ENCODE measurements at regions not wholly inside any gene's neighbourhood (a gene's known extent, or its start where the extent isn't known, plus 50 kb on each side); places are given as distances from the start of the nearest gene placed in this dataset.
"Not testable (repeated sequence)": the region's sequence is repeated elsewhere in the genome, so short reads cannot be mapped to it uniquely, and the experiment has no call there.

DNA sequence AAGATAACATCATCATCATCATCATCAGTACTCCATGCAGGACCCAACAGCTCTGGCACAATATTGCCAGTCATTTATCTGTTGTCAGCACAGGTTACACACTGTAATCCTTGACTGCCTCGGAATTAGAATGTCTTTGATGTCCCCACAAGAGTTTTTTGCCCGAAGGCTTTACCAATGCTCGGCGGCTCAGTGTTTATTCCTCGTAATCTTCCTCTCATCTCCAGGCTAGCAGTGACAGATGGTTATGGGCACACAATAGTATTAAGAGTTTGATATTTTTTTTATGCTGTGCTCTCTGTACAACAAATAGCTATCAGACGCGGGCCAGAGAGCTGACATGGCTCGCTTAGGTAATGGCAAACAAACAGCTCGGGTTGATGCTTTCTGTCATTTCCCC lies 515.2 kb downstream of the ZEB2 start:
- DNase-seq (ENCODE audit: low spot score): no peak
- H3K4me1 Mint-ChIP-seq (ENCODE audit: low read depth): no peaks in the 10 kb centered on the region
- TF ChIP-seq, protein P1, sequence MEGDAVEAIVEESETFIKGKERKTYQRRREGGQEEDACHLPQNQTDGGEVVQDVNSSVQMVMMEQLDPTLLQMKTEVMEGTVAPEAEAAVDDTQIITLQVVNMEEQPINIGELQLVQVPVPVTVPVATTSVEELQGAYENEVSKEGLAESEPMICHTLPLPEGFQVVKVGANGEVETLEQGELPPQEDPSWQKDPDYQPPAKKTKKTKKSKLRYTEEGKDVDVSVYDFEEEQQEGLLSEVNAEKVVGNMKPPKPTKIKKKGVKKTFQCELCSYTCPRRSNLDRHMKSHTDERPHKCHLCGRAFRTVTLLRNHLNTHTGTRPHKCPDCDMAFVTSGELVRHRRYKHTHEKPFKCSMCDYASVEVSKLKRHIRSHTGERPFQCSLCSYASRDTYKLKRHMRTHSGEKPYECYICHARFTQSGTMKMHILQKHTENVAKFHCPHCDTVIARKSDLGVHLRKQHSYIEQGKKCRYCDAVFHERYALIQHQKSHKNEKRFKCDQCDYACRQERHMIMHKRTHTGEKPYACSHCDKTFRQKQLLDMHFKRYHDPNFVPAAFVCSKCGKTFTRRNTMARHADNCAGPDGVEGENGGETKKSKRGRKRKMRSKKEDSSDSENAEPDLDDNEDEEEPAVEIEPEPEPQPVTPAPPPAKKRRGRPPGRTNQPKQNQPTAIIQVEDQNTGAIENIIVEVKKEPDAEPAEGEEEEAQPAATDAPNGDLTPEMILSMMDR (IDR thresholded peaks at IDR 0.05): no peak
- H3K9me3 Mint-ChIP-seq (ENCODE audit: low read depth): no peaks in the 10 kb centered on the region
- H3K27me3 Mint-ChIP-seq (ENCODE audit: low read depth): no peaks in the 10 kb centered on the region
- H3K4me3 Mint-ChIP-seq (ENCODE audit: unreplicated experiment): no peak overlapping the region
- no peak overlapping the region for H3K27ac Mint-ChIP-seq (ENCODE audit: unreplicated experiment)
- H3K36me3 Mint-ChIP-seq (ENCODE audit: low read depth): peaks cover 2% of the 10 kb centered on the region

DNA sequence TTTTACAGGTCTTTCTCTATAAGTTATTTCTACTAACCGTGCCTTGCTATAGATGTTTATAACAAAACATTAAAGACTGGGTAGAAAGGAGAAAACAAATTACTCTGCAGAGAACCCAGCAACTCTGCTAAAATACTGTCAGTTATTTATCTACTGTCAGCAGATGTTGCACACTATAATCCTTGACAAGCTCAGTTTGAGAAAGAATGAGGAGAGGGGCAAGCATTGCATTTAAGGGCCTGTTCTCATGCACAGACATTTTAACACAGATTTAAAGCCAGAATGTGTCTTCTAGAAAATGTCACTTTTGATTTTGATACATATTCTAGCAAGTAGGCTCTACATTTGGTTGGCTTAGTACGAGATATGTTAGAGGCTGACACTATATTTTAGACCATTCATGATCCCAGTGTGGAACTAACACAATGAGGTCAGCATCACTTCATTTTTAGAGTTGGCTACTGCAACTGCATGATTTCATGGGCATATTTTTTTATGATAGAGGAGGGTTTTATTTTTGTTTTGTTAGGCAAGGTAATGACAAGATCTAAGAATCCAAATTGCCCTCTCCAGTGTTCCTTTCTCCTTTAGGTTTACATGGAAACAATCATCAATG lies 516.4 kb downstream of the ZEB2 start:
- no peaks in the 10 kb centered on the region for H3K9me3 Mint-ChIP-seq (ENCODE audit: low read depth)
- DNase-seq (ENCODE audit: low spot score): no peak
- no peaks in the 10 kb centered on the region for H3K4me1 Mint-ChIP-seq (ENCODE audit: low read depth)
- H3K36me3 Mint-ChIP-seq (ENCODE audit: low read depth): no peaks in the 10 kb centered on the region
- no peak overlapping the region for H3K4me3 Mint-ChIP-seq (ENCODE audit: unreplicated experiment)
- H3K27ac Mint-ChIP-seq (ENCODE audit: unreplicated experiment): no peak overlapping the region
- H3K27me3 Mint-ChIP-seq (ENCODE audit: low read depth): no peaks in the 10 kb centered on the region
- TF ChIP-seq, protein P1 (IDR thresholded peaks at IDR 0.05): no peak

DNA sequence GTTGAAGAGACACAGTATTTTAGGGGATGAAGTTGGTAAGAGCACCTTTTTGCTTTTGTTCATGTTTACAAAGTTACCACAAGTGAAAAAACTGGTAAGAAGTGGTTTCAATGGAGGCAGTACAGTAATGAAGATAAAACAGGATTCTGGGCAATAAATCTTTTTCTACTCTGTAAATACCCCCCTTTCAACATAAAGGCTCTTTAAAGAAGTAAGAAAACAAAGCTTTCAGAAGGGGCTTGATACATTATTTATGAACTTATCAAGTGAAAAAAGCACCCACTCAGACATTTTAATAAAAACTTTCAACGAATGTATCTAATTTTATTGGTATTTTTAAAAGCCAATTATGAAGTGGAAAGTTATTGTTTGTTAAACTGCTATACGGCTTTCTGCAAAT lies 522.9 kb downstream of the ZEB2 start:
- Mint-ChIP-seq H3K27me3 (ENCODE audit: low read depth) (no peaks in the 10 kb centered on the region), H3K9me3 (ENCODE audit: low read depth) (no peaks in the 10 kb centered on the region), H3K4me1 (ENCODE audit: low read depth) (no peaks in the 10 kb centered on the region), H3K36me3 (ENCODE audit: low read depth) (no peaks in the 10 kb centered on the region), H3K27ac (ENCODE audit: unreplicated experiment) (no peak overlapping the region), H3K4me3 (ENCODE audit: unreplicated experiment) (no peak overlapping the region)
- DNase-seq (ENCODE audit: low spot score): no peak
- TF ChIP-seq, protein P1 (IDR thresholded peaks at IDR 0.05): no peak

DNA sequence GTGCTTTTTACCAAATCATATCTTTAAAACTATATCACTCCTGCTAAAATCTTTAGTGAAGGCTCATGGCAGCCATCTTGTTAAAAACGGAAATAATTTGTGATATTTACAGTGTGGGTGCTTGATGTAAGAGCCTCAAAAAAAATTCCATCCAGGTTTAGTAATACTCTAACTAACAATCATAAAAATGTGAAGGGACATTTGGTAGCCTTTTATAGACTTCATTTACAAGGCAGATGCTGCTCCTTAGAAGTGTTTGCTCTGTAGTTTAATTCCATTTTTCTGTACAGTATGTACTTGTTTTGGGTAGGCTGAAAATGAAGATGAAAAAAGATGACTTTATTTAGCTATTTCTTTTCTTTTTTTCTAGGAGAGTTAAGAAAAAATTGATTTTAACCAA lies 525.0 kb downstream of the ZEB2 start:
- TF ChIP-seq, protein P1 (IDR thresholded peaks at IDR 0.05): no peak
- Mint-ChIP-seq H3K9me3 (ENCODE audit: low read depth) (peaks cover 11% of the 10 kb centered on the region), H3K27ac (ENCODE audit: unreplicated experiment) (no peak overlapping the region), H3K36me3 (ENCODE audit: low read depth) (peaks cover 9% of the 10 kb centered on the region), H3K4me3 (ENCODE audit: unreplicated experiment) (no peak overlapping the region), H3K27me3 (ENCODE audit: low read depth) (no peaks in the 10 kb centered on the region), H3K4me1 (ENCODE audit: low read depth) (no peaks in the 10 kb centered on the region)
- no peak for DNase-seq (ENCODE audit: low spot score)

DNA sequence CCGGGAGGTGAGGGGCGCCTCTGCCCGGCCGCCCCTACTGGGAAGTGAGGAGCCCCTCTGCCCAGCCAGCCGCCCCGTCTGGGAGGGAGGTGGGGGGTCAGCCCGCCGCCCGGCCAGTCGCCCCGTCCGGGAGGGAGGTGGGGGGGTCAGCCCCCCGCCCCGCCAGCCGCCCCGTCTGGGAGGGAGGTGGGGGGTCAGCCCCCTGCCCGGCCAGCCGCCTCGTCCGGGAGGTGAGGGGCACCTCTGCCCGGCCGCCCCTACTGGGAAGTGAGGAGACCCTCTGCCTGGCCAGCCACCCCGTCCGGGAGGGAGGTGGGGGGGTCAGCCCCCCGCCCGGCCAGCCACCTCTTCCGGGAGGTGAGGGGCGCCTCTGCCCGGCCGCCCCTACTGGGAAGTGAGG lies 528.3 kb downstream of the ZEB2 start:
- H3K4me1 Mint-ChIP-seq (ENCODE audit: low read depth); H3K27me3 Mint-ChIP-seq (ENCODE audit: low read depth); H3K4me3 Mint-ChIP-seq (ENCODE audit: unreplicated experiment); DNase-seq (ENCODE audit: low spot score); H3K27ac Mint-ChIP-seq (ENCODE audit: unreplicated experiment): not testable (repeated sequence)
- Mint-ChIP-seq H3K9me3 (ENCODE audit: low read depth) (peaks cover 11% of the 10 kb centered on the region), H3K36me3 (ENCODE audit: low read depth) (peaks cover 11% of the 10 kb centered on the region)

DNA sequence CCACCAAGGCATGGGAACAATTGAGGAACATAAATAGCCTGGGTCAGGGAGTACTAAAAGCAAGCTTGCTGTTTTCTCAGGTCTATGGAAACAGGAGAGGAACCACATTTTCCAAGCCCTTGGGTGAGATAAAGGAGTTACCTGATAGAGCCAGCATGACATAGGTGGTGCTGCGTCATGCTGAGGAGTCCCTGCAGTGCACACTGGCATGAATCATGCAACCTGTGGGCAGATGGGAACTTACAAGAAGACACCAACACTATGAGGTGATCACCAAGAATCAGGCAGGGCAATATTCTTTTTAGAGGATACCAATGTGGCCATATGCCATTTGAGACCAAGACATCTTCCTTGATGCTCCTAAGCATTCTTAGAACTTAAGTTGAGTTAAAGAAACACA lies 531.8 kb downstream of the ZEB2 start:
- no peak for DNase-seq (ENCODE audit: low spot score)
- peaks cover 11% of the 10 kb centered on the region for H3K36me3 Mint-ChIP-seq (ENCODE audit: low read depth)
- no peaks in the 10 kb centered on the region for H3K4me1 Mint-ChIP-seq (ENCODE audit: low read depth)
- H3K4me3 Mint-ChIP-seq (ENCODE audit: unreplicated experiment): no peak overlapping the region
- H3K27me3 Mint-ChIP-seq (ENCODE audit: low read depth): no peaks in the 10 kb centered on the region
- peaks cover 11% of the 10 kb centered on the region for H3K9me3 Mint-ChIP-seq (ENCODE audit: low read depth)
- H3K27ac Mint-ChIP-seq (ENCODE audit: unreplicated experiment): no peak overlapping the region
- TF ChIP-seq, protein P1 (IDR thresholded peaks at IDR 0.05): no peak

Data from chondrocyte (in vitro differentiated cells).